Suprapubic skin (tissue), 3 donors: ENCODE measurements at regions not wholly inside any gene's neighbourhood (a gene's known extent, or its start where the extent isn't known, plus 50 kb on each side); places are given as distances from the start of the nearest gene placed in this dataset.

Experiments
- POLR2A ChIP-seq, 2 donors: fragments of 450-650 bp; IDR thresholded peaks; one replicate each; pipeline ENCODE4 v1.6.1; 2017; ENCODE audit warnings: antibody characterized with exemption in 2 of 2, mild to moderate bottlenecking in 2 of 2, moderate library complexity in 2 of 2
- TF ChIP-seq, protein P1 (sequence below), 2 donors: fragments of 200-600 bp in 1 of 2; fragments of 450-650 bp in 1 of 2; sonication (generic) in 1 of 2; IDR thresholded peaks; one replicate each; pipeline ENCODE4 v1.5.1; 2016 to 2019; ENCODE audit warnings: antibody characterized with exemption in 2 of 2, mild to moderate bottlenecking in 1 of 2, moderate library complexity in 1 of 2

DNA sequence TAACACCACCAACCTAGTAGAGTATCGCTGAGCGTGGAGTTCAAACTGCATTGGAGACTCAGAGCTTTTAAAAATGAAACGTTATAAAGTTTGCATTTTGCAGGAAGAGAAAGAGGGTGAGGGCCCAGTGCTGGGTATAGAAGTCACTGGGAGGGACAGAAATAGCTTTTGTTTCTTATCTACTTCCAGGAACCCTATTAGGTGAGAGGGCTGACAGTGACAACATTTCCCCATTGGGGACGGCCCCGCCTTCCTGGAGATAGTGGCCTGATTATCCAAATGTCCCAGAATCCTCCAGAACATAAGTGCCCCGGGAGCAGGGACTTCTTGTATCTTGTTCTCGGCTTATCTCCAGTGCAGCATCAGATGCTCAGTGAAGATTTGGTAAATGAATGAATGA lies 574.9 kb downstream of the PTPRU start:
- TF ChIP-seq, protein P1, sequence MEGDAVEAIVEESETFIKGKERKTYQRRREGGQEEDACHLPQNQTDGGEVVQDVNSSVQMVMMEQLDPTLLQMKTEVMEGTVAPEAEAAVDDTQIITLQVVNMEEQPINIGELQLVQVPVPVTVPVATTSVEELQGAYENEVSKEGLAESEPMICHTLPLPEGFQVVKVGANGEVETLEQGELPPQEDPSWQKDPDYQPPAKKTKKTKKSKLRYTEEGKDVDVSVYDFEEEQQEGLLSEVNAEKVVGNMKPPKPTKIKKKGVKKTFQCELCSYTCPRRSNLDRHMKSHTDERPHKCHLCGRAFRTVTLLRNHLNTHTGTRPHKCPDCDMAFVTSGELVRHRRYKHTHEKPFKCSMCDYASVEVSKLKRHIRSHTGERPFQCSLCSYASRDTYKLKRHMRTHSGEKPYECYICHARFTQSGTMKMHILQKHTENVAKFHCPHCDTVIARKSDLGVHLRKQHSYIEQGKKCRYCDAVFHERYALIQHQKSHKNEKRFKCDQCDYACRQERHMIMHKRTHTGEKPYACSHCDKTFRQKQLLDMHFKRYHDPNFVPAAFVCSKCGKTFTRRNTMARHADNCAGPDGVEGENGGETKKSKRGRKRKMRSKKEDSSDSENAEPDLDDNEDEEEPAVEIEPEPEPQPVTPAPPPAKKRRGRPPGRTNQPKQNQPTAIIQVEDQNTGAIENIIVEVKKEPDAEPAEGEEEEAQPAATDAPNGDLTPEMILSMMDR (IDR thresholded peaks at IDR 0.05): no peak
- no peak for TF ChIP-seq POLR2A (IDR thresholded peaks at IDR 0.05)
